ENCODE measurements at regions not wholly inside any gene's neighbourhood (a gene's known extent, or its start where the extent isn't known, plus 50 kb on each side); places are given as distances from the start of the nearest gene placed in this dataset.

- no peak for DNase-seq
These were observed 275.4 kb downstream of the NFKBIZ start for GRCh38 chr3:102124704-102125103.

- no peak for DNase-seq
These were observed 276.1 kb downstream of the NFKBIZ start for GRCh38 chr3:102125197-102125993.

GRCh38 chr3:102125994-102126368 is 276.7 kb downstream of the NFKBIZ start:
- DNase-seq, result no peak

- DNase-seq, result no peak
These were observed 280.7 kb downstream of the NFKBIZ start for GRCh38 chr3:102129760-102130608.

GRCh38 chr3:102132370-102132769 is 283.1 kb downstream of the NFKBIZ start:
- no peak for DNase-seq

- DNase-seq, result no peak
These were observed 284.1 kb downstream of the NFKBIZ start for GRCh38 chr3:102133376-102133775.

- DNase-seq, result no peak
These were observed 286.0 kb downstream of the NFKBIZ start for GRCh38 chr3:102135316-102135715.

- no peak for DNase-seq
These were observed 286.9 kb downstream of the NFKBIZ start for GRCh38 chr3:102136183-102136582.

- no peak for DNase-seq
These were observed 290.8 kb downstream of the NFKBIZ start for GRCh38 chr3:102140116-102140515.

GRCh38 chr3:102141096-102141927 is 292.0 kb downstream of the NFKBIZ start:
- DNase-seq, result no peak

GRCh38 chr3:102141928-102142239 is 292.6 kb downstream of the NFKBIZ start:
- DNase-seq, result no peak

GRCh38 chr3:102142379-102143060 is 292.3 kb upstream of the ZPLD1 start:
- DNase-seq, result no peak

GRCh38 chr3:102143536-102143935 is 291.3 kb upstream of the ZPLD1 start:
- DNase-seq, result no peak

GRCh38 chr3:102144063-102144462 is 290.8 kb upstream of the ZPLD1 start:
- no peak for DNase-seq

GRCh38 chr3:102148598-102149337 is 286.0 kb upstream of the ZPLD1 start:
- no peak for DNase-seq

- no peak for DNase-seq
These were observed 282.9 kb upstream of the ZPLD1 start for GRCh38 chr3:102151935-102152334.

GRCh38 chr3:102156426-102156825 is 278.4 kb upstream of the ZPLD1 start:
- DNase-seq, result no peak

- DNase-seq, result no peak
These were observed 276.6 kb upstream of the ZPLD1 start for GRCh38 chr3:102158080-102158740.

- DNase-seq, result no peak
These were observed 274.9 kb upstream of the ZPLD1 start for GRCh38 chr3:102159810-102160451.

- no peak for DNase-seq
These were observed 273.3 kb upstream of the ZPLD1 start for GRCh38 chr3:102161384-102162006.

All from activated CD8-positive, alpha-beta memory T cell treated with anti-CD3 and anti-CD28 coated beads, Interleukin-2, amount 50 U/mL, for 48 hours (primary cell).